Activated B cell treated with CpG ODN at 0.5 μM for 24 hours (primary cell): ENCODE measurements at regions not wholly inside any gene's neighbourhood (a gene's known extent, or its start where the extent isn't known, plus 50 kb on each side); places are given as distances from the start of the nearest gene placed in this dataset.

Experiments
- ATAC-seq: fragments of 200-7000 bp; cut with Tn5 transposase; one replicate; pipeline ENCODE4 v1.10.0; 2021; ENCODE audit warnings: low read depth, mild to moderate bottlenecking, moderate library complexity
- CTCF ChIA-PET: fragments of 350-600 bp; sonication (Branson Sonifier 250); formaldehyde crosslinking; loops from one replicate; lab custom pipeline; 2021; ENCODE audit warnings: antibody characterized with exemption; lab: Charles Lee
- POLR2A ChIA-PET: fragments of 350-600 bp; sonication (Branson Sonifier 250); formaldehyde crosslinking; loops from one replicate; lab custom pipeline; 2021; ENCODE audit warnings: antibody characterized with exemption; lab: Charles Lee
- DNase-seq: peaks from one replicate; pipeline ENCODE4 v3.0.0; 2022
- H3K27ac Mint-ChIP-seq: one replicate; pipeline ENCODE4 v1.8.0; 2020; ENCODE audit warnings: mixed read lengths
- H3K27me3 Mint-ChIP-seq: one replicate; pipeline ENCODE4 v1.8.0; 2021; ENCODE audit warnings: mixed read lengths
- H3K36me3 Mint-ChIP-seq: one replicate; pipeline ENCODE4 v1.8.0; 2021; ENCODE audit warnings: low read depth, mixed read lengths
- H3K4me1 Mint-ChIP-seq: one replicate; pipeline ENCODE4 v1.8.0; 2021; ENCODE audit warnings: mixed read lengths
- H3K4me3 Mint-ChIP-seq: one replicate; pipeline ENCODE4 v1.8.0; 2020; ENCODE audit warnings: mild to moderate bottlenecking, mixed read lengths
- H3K9me3 Mint-ChIP-seq: one replicate; pipeline ENCODE4 v1.8.0; 2020; ENCODE audit warnings: mixed read lengths
- CTCF ChIP-seq: fragments of 200-600 bp; IDR thresholded peaks from one replicate; pipeline ENCODE4 v1.8.0; 2022; ENCODE audit warnings: antibody characterized with exemption, mild to moderate bottlenecking
- intact Hi-C: fragments of 100-400 bp; cut with micrococcal nuclease; formaldehyde crosslinking; loops from one replicate; pipeline ENCODE4 v1.15.1; 2024

GRCh38 chr12:25728056-25728595, 175.0 kb upstream of the LMNTD1 start:
- CTCF ChIA-PET: no interaction called here
- no peak overlapping the region for H3K4me3 Mint-ChIP-seq
- no peak for ATAC-seq

GRCh38 chr12:25730489-25731349, 177.6 kb upstream of the LMNTD1 start:
- no peaks in the 10 kb centered on the region for H3K4me1 Mint-ChIP-seq
- no peak overlapping the region for H3K4me3 Mint-ChIP-seq
- H3K27me3 Mint-ChIP-seq: no peaks in the 10 kb centered on the region
- TF ChIP-seq CTCF: no peak
- POLR2A ChIA-PET: no interaction called here
- H3K27ac Mint-ChIP-seq: no peak overlapping the region
- DNase-seq: no peak
- intact Hi-C loops: no loop called here
- ATAC-seq: no peak
- no peaks in the 10 kb centered on the region for H3K36me3 Mint-ChIP-seq
- CTCF ChIA-PET: no interaction called here
- H3K9me3 Mint-ChIP-seq: no peaks in the 10 kb centered on the region

More at GRCh38 chr12:25728056-25728595, 175.0 kb upstream of the LMNTD1 start:
- intact Hi-C loops: no loop called here
- H3K9me3 Mint-ChIP-seq: no peaks in the 10 kb centered on the region
- no peaks in the 10 kb centered on the region for H3K36me3 Mint-ChIP-seq
- POLR2A ChIA-PET: no interaction called here
- no peaks in the 10 kb centered on the region for H3K4me1 Mint-ChIP-seq
- peaks cover under 1% of the 10 kb centered on the region for H3K27me3 Mint-ChIP-seq
- DNase-seq: no peak
- no peak overlapping the region for H3K27ac Mint-ChIP-seq
- no peak for TF ChIP-seq CTCF

GRCh38 chr12:25733541-25733940, 180.5 kb upstream of the LMNTD1 start:
- Mint-ChIP-seq H3K27ac (no peak overlapping the region), H3K27me3 (peaks cover 12% of the 10 kb centered on the region), H3K4me1 (no peaks in the 10 kb centered on the region), H3K4me3 (no peak overlapping the region), H3K36me3 (no peaks in the 10 kb centered on the region), H3K9me3 (peaks cover 2% of the 10 kb centered on the region)
- no peak for TF ChIP-seq CTCF
- intact Hi-C loops: no loop called here
- POLR2A ChIA-PET: no interaction called here
- DNase-seq (no peak), ATAC-seq (no peak)
- CTCF ChIA-PET: no interaction called here

- H3K9me3 Mint-ChIP-seq: peaks cover 2% of the 10 kb centered on the region
- TF ChIP-seq CTCF: no peak
- no peaks in the 10 kb centered on the region for H3K36me3 Mint-ChIP-seq
- ATAC-seq (no peak), DNase-seq (no peak)
- no peaks in the 10 kb centered on the region for H3K4me1 Mint-ChIP-seq
- H3K27ac Mint-ChIP-seq: no peak overlapping the region
- intact Hi-C loops: no loop called here
- ChIA-PET POLR2A (no interaction called here), CTCF (no interaction called here)
- no peak overlapping the region for H3K4me3 Mint-ChIP-seq
- H3K27me3 Mint-ChIP-seq: peaks cover 12% of the 10 kb centered on the region
Observed at GRCh38 chr12:25734529-25735180, 181.6 kb upstream of the LMNTD1 start.

GRCh38 chr12:25740617-25741016, 187.5 kb upstream of the LMNTD1 start:
- CTCF ChIA-PET: no interaction called here
- POLR2A ChIA-PET: no interaction called here
- ATAC-seq: no peak
- intact Hi-C loops: no loop called here
- Mint-ChIP-seq H3K4me3 (no peak overlapping the region), H3K27me3 (peaks cover 15% of the 10 kb centered on the region), H3K9me3 (peaks cover 2% of the 10 kb centered on the region), H3K4me1 (no peaks in the 10 kb centered on the region), H3K27ac (no peak overlapping the region), H3K36me3 (no peaks in the 10 kb centered on the region)
- DNase-seq: no peak
- TF ChIP-seq CTCF: no peak
